H1 (cell line): ENCODE measurements at regions not wholly inside any gene's neighbourhood (a gene's known extent, or its start where the extent isn't known, plus 50 kb on each side); places are given as distances from the start of the nearest gene placed in this dataset.

Experiments
- CTCF ChIA-PET: fragments of 300-600 bp; sonication (Branson Sonifier 250); formaldehyde crosslinking; loops from one replicate; lab custom pipeline; 2021; ENCODE audit not compliant: partially characterized antibody; lab: Charles Lee
- POLR2A ChIA-PET: fragments of 300-600 bp; sonication (Branson Sonifier 250); formaldehyde crosslinking; loops from one replicate; lab custom pipeline; 2021; ENCODE audit warnings: inconsistent platforms; ENCODE audit not compliant: partially characterized antibody; lab: Charles Lee
- DNase-seq, 2 experiments: peaks; one replicate each; pipeline versions ENCODE4 v3.0.0 to v3.0.0-alpha.2; 2010 to 2022; ENCODE audit warnings: low spot score in 2 of 2, low read depth in 1 of 2, mixed read lengths in 1 of 2
- FAIRE-seq: peaks from 2 replicates; lab custom pipeline; 2011; peaks lifted over from hg19 to GRCh38; lab: Jason Lieb, UNC
- H2AFZ ChIP-seq: 2 replicates; pipeline ENCODE4 v1.8.1; 2012; ENCODE audit warnings: low read length, inconsistent platforms
- H2AK5ac ChIP-seq: 2 replicates; pipeline ENCODE4 v1.6.1; 2013; ENCODE audit warnings: low read depth, low read length
- H2BK120ac ChIP-seq: replicated peaks from 2 replicates; pipeline ENCODE3; 2013; ENCODE audit warnings: low read depth, low read length, inconsistent platforms
- H2BK12ac ChIP-seq: 2 replicates; pipeline ENCODE4 v1.6.1; 2013; ENCODE audit warnings: low read depth, low read length
- H2BK15ac ChIP-seq: 2 replicates; pipeline ENCODE4 v1.6.1; 2013; ENCODE audit warnings: low read length
- H2BK20ac ChIP-seq: 2 replicates; pipeline ENCODE4 v1.6.1; 2013; ENCODE audit warnings: low read length
- H2BK5ac ChIP-seq: 2 replicates; pipeline ENCODE4 v1.6.1; 2013; ENCODE audit warnings: low read depth, low read length
- H3K14ac ChIP-seq: 2 replicates; pipeline ENCODE4 v1.6.1; 2013; ENCODE audit warnings: inconsistent platforms; ENCODE audit not compliant: insufficient read length
- H3K18ac ChIP-seq: 2 replicates; pipeline ENCODE4 v1.6.1; 2013; ENCODE audit warnings: low read length; ENCODE audit errors: extremely low read depth
- H3K23ac ChIP-seq: 2 replicates; pipeline ENCODE4 v1.6.1; 2013; ENCODE audit warnings: inconsistent platforms; ENCODE audit not compliant: insufficient read length
- H3K23me2 ChIP-seq: 2 replicates; pipeline ENCODE4 v1.6.1; 2013; ENCODE audit warnings: low read depth, low read length
- H3K27ac ChIP-seq: 2 replicates; pipeline ENCODE4 v1.6.1; 2011; ENCODE audit warnings: low read depth, low read length, inconsistent platforms
- H3K27me3 ChIP-seq, 4 experiments: replicated peaks in 1 of 4; 1 replicate in 1 of 4; 2 replicates in 3 of 4; pipeline versions ENCODE4 v1.6.1 to v1.8.1; 2011 to 2013; ENCODE audit warnings: low read length in 3 of 4, mild to moderate bottlenecking in 3 of 4, inconsistent platforms in 2 of 4, mixed read lengths in 2 of 4, moderate library complexity in 1 of 4; ENCODE audit not compliant: control insufficient read depth in 3 of 4, insufficient read depth in 3 of 4; ENCODE audit errors: extremely low read depth in 1 of 4
- H3K36me3 ChIP-seq, 4 experiments: 2 replicates each; pipeline versions ENCODE4 v1.6.1 to v1.8.1; 2011 to 2013; ENCODE audit warnings: mild to moderate bottlenecking in 4 of 4, low read length in 3 of 4, moderate library complexity in 2 of 4, control low read depth in 1 of 4, inconsistent platforms in 1 of 4; ENCODE audit not compliant: insufficient read depth in 4 of 4, control insufficient read depth in 2 of 4
- H3K4ac ChIP-seq: replicated peaks from 2 replicates; pipeline ENCODE3; 2013; ENCODE audit warnings: low read length, low read depth, mixed read lengths, inconsistent platforms; ENCODE audit not compliant: insufficient read length
- H3K4me1 ChIP-seq, 4 experiments: replicated peaks in 1 of 4; 1 replicate in 1 of 4; 2 replicates in 3 of 4; pipeline versions ENCODE4 v1.6.1 to v1.8.1; 2011 to 2013; ENCODE audit warnings: low read length in 3 of 4, inconsistent platforms in 2 of 4, mixed read lengths in 1 of 4; ENCODE audit not compliant: insufficient read depth in 4 of 4, control insufficient read depth in 3 of 4
- H3K4me2 ChIP-seq, 2 experiments: 2 replicates each; pipeline versions ENCODE4 v1.6.1 to v1.8.1; 2011 to 2013; ENCODE audit warnings: low read depth in 2 of 2, low read length in 2 of 2, control low read depth in 1 of 2, inconsistent platforms in 1 of 2, mild to moderate bottlenecking in 1 of 2; ENCODE audit not compliant: insufficient read depth in 1 of 2
- H3K4me3 ChIP-seq, 4 experiments: fragments of 200-600, 300-600 bp in 1 of 4; sonication (generic), shearing (Covaris generic), sonication (Bioruptor Twin) in 1 of 4; 2 replicates each; pipeline versions ENCODE4 v1.5.1 to v1.8.1; 2011 to 2016; ENCODE audit warnings: low read length in 4 of 4, low read depth in 3 of 4, control low read depth in 2 of 4, inconsistent platforms in 2 of 4, mild to moderate bottlenecking in 2 of 4, mixed read lengths in 1 of 4, moderate library complexity in 1 of 4; ENCODE audit not compliant: insufficient read depth in 2 of 4; ENCODE audit errors: extremely low read depth in 1 of 4
- H3K56ac ChIP-seq: replicated peaks from 2 replicates; pipeline ENCODE3; 2013; ENCODE audit warnings: low read depth, mild to moderate bottlenecking, mixed read lengths, low read length, inconsistent platforms; ENCODE audit not compliant: insufficient read length
- H3K79me1 ChIP-seq: 2 replicates; pipeline ENCODE4 v1.6.1; 2013; ENCODE audit warnings: low read depth, low read length, control low read depth
- H3K79me2 ChIP-seq, 2 experiments: 2 replicates each; pipeline versions ENCODE4 v1.6.1 to v1.8.1; 2012 to 2013; ENCODE audit warnings: low read length in 2 of 2, mild to moderate bottlenecking in 2 of 2, inconsistent platforms in 1 of 2; ENCODE audit not compliant: insufficient read depth in 2 of 2, control insufficient read depth in 1 of 2
- H3K9ac ChIP-seq, 4 experiments: replicated peaks in 1 of 4; 1 replicate in 1 of 4; 2 replicates in 3 of 4; pipeline versions ENCODE4 v1.6.1 to v1.8.1; 2011 to 2013; ENCODE audit warnings: low read depth in 3 of 4, low read length in 3 of 4, control low read depth in 2 of 4, mild to moderate bottlenecking in 2 of 4, moderate library complexity in 2 of 4, inconsistent platforms in 1 of 4; ENCODE audit errors: extremely low read depth in 1 of 4
- H3K9me3 ChIP-seq, 2 experiments: 2 replicates each; pipeline versions ENCODE4 v1.6.1 to v1.8.1; 2012 to 2013; ENCODE audit warnings: mild to moderate bottlenecking in 2 of 2, moderate library complexity in 2 of 2, control low read depth in 1 of 2, inconsistent platforms in 1 of 2, low read depth in 1 of 2, low read length in 1 of 2, mixed read lengths in 1 of 2; ENCODE audit not compliant: insufficient read depth in 2 of 2
- H4K20me1 ChIP-seq, 2 experiments: replicated peaks in 1 of 2; 2 replicates each; pipeline versions ENCODE3 to v1.8.1; 2011 to 2013; ENCODE audit warnings: inconsistent platforms in 2 of 2, low read length in 2 of 2, mild to moderate bottlenecking in 1 of 2; ENCODE audit not compliant: insufficient read depth in 2 of 2, control insufficient read depth in 1 of 2
- H4K5ac ChIP-seq: 2 replicates; pipeline ENCODE4 v1.6.1; 2013; ENCODE audit warnings: low read length, low read depth, mixed read lengths, inconsistent platforms; ENCODE audit not compliant: insufficient read length
- H4K8ac ChIP-seq: 2 replicates; pipeline ENCODE4 v1.8.0; 2013; ENCODE audit warnings: mild to moderate bottlenecking, moderate library complexity, low read length, inconsistent platforms; ENCODE audit not compliant: insufficient read depth; ENCODE audit errors: extremely low read depth
- H4K91ac ChIP-seq: replicated peaks from 2 replicates; pipeline ENCODE3; 2013; ENCODE audit warnings: low read length, mixed read lengths, inconsistent platforms; ENCODE audit not compliant: insufficient read length
- NRF1 ChIP-seq: IDR thresholded peaks from 2 replicates; pipeline ENCODE4 v1.6.1; 2011; ENCODE audit warnings: mild to moderate bottlenecking, low read depth, low read length, improper control_type of control experiment
- WGBS, 2 experiments: shearing (Covaris generic) in 1 of 2; methylation state at CpG; one replicate each; pipeline versions ENCODE4 v1.1.6 to v1.1.7; 2013 to 2015; ENCODE audit warnings: low lambda C conversion rate in 2 of 2, mixed read lengths in 2 of 2, inconsistent platforms in 1 of 2, low coverage in 1 of 2, missing lambda C conversion rate in 1 of 2; ENCODE audit not compliant: insufficient replicate concordance in 2 of 2, insufficient coverage in 1 of 2, insufficient read length in 1 of 2; ENCODE audit errors: extremely low coverage in 1 of 2, missing lambda C conversion rate in 1 of 2; 5-methylcytosine and 5-hydroxymethylcytosine counted together

- H3K23ac ChIP-seq, result no peak overlapping the region
- H3K4ac ChIP-seq, result no peak overlapping the region
- H4K91ac ChIP-seq, result no peak overlapping the region
- H2BK120ac ChIP-seq, result no peak overlapping the region
- no peak overlapping the region; the same call in 1 of the 2 replicates for H4K8ac ChIP-seq
- no peak overlapping the region for H2BK15ac ChIP-seq
- H3K79me2 ChIP-seq, result no peaks in the 10 kb centered on the region
- H3K56ac ChIP-seq, result no peak overlapping the region
- H4K5ac ChIP-seq, result no peak overlapping the region
- no peak for FAIRE-seq
- H4K20me1 ChIP-seq, result no peaks in the 10 kb centered on the region
- H2AFZ ChIP-seq, result no peak overlapping the region
- H3K18ac ChIP-seq, result no peak overlapping the region
- no peaks in the 10 kb centered on the region for H3K79me1 ChIP-seq
- H2BK12ac ChIP-seq, result no peak overlapping the region
- no peak overlapping the region for H3K9ac ChIP-seq
- no peak overlapping the region for H3K27ac ChIP-seq
- POLR2A ChIA-PET, result no interaction called here
- CTCF ChIA-PET, result interaction anchor here (1.2 kb wide), 1 partner anchor 12 kb away, joined by 3 read pairs; no protein-coding TSS in a partner anchor
- H3K4me1 ChIP-seq, result no peaks in the 10 kb centered on the region; a peak in 1 of 7 replicates
- no peaks in the 10 kb centered on the region; a peak in 1 of 8 replicates for H3K36me3 ChIP-seq
- DNase-seq, result no peak
- H3K14ac ChIP-seq, result no peak overlapping the region
- no peak for TF ChIP-seq NRF1
- H3K27me3 ChIP-seq, result no peaks in the 10 kb centered on the region
- H3K9me3 ChIP-seq, result 0 out of 4 replicates have a peak, but pooled peaks cover 0 to 2% of the 10 kb centered on the region in 2 experiments
- no peak overlapping the region for H2BK20ac ChIP-seq
- H3K4me2 ChIP-seq, result no peak overlapping the region
- no peak overlapping the region for H2BK5ac ChIP-seq
- no peak overlapping the region for H2AK5ac ChIP-seq
- no peak overlapping the region for H3K4me3 ChIP-seq
- WGBS, 2 experiments, result 95% methylated on average over 16 of the region's 18 CpGs; no CpG with 5 or more reads in 1 of the 2 experiments
- H3K23me2 ChIP-seq, result no peaks in the 10 kb centered on the region
Measured at GRCh38 chr10:128950159-128950915, 516.7 kb upstream of the MGMT start.
